Pancreas (tissue), 10 donors: ENCODE measurements at regions not wholly inside any gene's neighbourhood (a gene's known extent, or its start where the extent isn't known, plus 50 kb on each side); places are given as distances from the start of the nearest gene placed in this dataset.

Source experiments
- ATAC-seq, 4 donors: fragments of 200-7000 bp; cut with Tn5 transposase; one replicate each; pipeline versions ENCODE4 v1.8.0 to v1.9.1; 2020; ENCODE audit warnings: mild to moderate bottlenecking in 4 of 4, moderate library complexity in 4 of 4
- DNase-seq, 6 donors: peaks; one replicate each; pipeline ENCODE4 v3.0.0-alpha.2; 2020
- FAIRE-seq: peaks from 2 replicates; lab custom pipeline; 2012; peaks lifted over from hg19 to GRCh38; lab: Jason Lieb, UNC
- H3K27ac ChIP-seq, 4 donors: fragments of 200-600 bp; sonication (generic); 1 replicate in 3 of 4; 2 replicates in 1 of 4; pipeline versions ENCODE4 v1.5.0 to v1.8.0; 2020
- H3K27me3 ChIP-seq, 4 donors: fragments of 200-600 bp; one replicate each; pipeline ENCODE4 v1.8.0; 2021
- H3K36me3 ChIP-seq, 3 donors: fragments of 200-600 bp; sonication (generic) in 1 of 3; one replicate each; pipeline versions ENCODE4 v1.5.0 to v1.8.0; 2020 to 2021
- H3K4me1 ChIP-seq, 3 donors: fragments of 200-600 bp; one replicate each; pipeline ENCODE4 v1.8.0; 2021
- H3K4me3 ChIP-seq, 4 donors: fragments of 200-600 bp; sonication (generic) in 2 of 4; one replicate each; pipeline versions ENCODE4 v1.5.0 to v1.8.0; 2020 to 2021
- H3K9me3 ChIP-seq, 4 donors: fragments of 200-600 bp; one replicate each; pipeline ENCODE4 v1.8.0; 2021
- WGBS, 2 donors: extraction: QIAGEN DNeasy Blood & Tissue Kit; methylation state at CpG; one replicate each; pipeline ENCODE4 v1.1.7; 2013; 5-methylcytosine and 5-hydroxymethylcytosine counted together
- intact Hi-C, 3 donors: fragments of 100-400 bp; cut with DNase I; formaldehyde crosslinking; loops; one replicate each; pipeline versions ENCODE4 v1.11.1 to v1.14.2; 2022
- TF ChIP-seq, protein P1 (sequence below), 4 donors: fragments of 200-600 bp; sonication (generic) in 3 of 4; IDR thresholded peaks; one replicate each; pipeline versions ENCODE4 v1.5.0 to v1.8.0; 2021; ENCODE audit warnings: antibody characterized with exemption in 4 of 4
- donor health status: healthy with polysubstance abuse.
- donor health status: DM: no; HTN: no; CAD: no; lungs with moderate emphysema.
- donor health status: DM: no; HTN: no; CAD: no.
- donor health status: control.
- donor health status: control.
- donor health status: Bipolar disorder and iron deficiency.
- donor health status: DM: yes; HTN: yes; CAD: no.
- donor health status: DM: no; HTN: no; CAD: no.
- donor health status: DM: no; HTN: no; CAD: no.
- donor health status: DM: yes; HTN: yes; CAD: no.

DNA sequence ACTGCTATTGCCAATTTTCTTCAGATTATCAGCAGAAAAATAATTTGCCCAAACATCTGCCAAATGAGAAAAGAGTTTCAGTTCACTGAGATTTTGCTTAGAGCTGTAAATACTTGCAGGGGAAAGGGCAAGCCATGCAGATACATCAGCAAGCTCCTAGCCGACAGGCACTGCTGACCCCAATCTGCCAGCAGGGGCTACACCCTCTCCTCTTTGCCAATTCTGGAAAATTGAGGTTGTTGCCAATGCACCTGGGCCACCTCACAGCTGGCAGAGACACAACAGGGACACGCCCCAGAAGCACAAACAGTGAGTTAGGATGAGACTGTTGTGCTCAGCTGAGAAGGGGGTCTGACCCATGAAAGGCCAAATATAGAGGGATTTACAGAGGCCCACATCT, 129.5 kb upstream of the MYO3A start:
- no peak for DNase-seq
- no peak overlapping the region for H3K27ac ChIP-seq
- no peak for ATAC-seq
- no peaks in the 10 kb centered on the region for H3K9me3 ChIP-seq
- FAIRE-seq = no peak
- TF ChIP-seq, protein P1, sequence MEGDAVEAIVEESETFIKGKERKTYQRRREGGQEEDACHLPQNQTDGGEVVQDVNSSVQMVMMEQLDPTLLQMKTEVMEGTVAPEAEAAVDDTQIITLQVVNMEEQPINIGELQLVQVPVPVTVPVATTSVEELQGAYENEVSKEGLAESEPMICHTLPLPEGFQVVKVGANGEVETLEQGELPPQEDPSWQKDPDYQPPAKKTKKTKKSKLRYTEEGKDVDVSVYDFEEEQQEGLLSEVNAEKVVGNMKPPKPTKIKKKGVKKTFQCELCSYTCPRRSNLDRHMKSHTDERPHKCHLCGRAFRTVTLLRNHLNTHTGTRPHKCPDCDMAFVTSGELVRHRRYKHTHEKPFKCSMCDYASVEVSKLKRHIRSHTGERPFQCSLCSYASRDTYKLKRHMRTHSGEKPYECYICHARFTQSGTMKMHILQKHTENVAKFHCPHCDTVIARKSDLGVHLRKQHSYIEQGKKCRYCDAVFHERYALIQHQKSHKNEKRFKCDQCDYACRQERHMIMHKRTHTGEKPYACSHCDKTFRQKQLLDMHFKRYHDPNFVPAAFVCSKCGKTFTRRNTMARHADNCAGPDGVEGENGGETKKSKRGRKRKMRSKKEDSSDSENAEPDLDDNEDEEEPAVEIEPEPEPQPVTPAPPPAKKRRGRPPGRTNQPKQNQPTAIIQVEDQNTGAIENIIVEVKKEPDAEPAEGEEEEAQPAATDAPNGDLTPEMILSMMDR (IDR thresholded peaks at IDR 0.05) = no peak
- H3K4me1 ChIP-seq = no peaks in the 10 kb centered on the region
- H3K27me3 ChIP-seq = no peaks in the 10 kb centered on the region
- H3K36me3 ChIP-seq = no peaks in the 10 kb centered on the region
- 47 to 56% methylated on average over 2 of the region's 2 CpGs for whole genome bisulfite sequencing, 2 donors
- intact Hi-C loops = no loop called here
- no peak overlapping the region for H3K4me3 ChIP-seq

DNA sequence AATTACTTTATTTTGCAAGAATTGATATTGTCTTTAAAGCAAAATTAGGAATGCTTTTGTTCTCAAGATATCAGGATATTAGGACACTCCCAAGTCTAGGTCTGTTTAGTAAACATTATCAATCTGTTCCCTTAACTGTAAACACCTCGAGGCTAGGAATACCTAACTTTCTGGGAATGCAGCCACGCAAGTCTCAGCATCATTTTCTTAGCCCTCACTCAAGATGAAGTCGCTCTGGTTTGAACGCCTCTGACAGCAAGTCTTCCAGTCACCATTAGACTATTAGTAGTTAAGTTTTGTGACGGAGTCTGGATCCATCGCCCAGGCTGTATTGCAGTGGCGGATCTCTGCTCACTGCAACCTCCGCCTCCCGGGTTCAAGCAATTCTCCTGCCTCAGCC, 128.0 kb upstream of the MYO3A start:
- FAIRE-seq (no peak), ATAC-seq (no peak)

DNA sequence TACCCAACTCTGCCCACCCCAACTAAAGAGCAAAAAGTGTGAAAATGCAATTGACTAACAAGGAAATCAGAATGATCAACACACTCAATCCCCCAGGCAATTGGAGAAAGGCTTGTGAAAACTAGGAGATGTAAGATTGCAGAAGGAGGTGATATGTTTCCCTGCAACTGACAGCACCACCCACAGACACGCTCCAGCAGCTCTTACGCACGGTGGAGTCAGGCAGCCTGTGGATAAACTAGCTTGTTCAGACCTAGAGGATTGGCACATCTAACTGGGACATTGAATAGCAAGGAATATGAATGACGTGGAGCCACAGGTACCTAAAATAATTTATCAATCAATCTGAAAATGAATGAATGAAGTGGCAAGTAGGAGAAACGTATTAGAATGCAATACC, 125.7 kb upstream of the MYO3A start:
- DNase-seq (no peak), ATAC-seq (no peak), FAIRE-seq (no peak)
- Histone ChIP-seq H3K36me3 (no peaks in the 10 kb centered on the region), H3K27me3 (no peaks in the 10 kb centered on the region), H3K4me3 (no peak overlapping the region), H3K27ac (no peak overlapping the region), H3K9me3 (no peaks in the 10 kb centered on the region), H3K4me1 (no peaks in the 10 kb centered on the region)
- intact Hi-C loops = no loop called here
- 57 to 66% methylated on average over 5 of the region's 5 CpGs for WGBS, 2 donors
- TF ChIP-seq, protein P1 (IDR thresholded peaks at IDR 0.05) = no peak

More for the DNA sequence above, 128.0 kb upstream of the MYO3A start:
- intact Hi-C loops = no loop called here
- no peak overlapping the region for H3K27ac ChIP-seq
- WGBS, 2 donors = 72 to 81% methylated on average over 9 of the region's 9 CpGs
- H3K4me1 ChIP-seq = no peaks in the 10 kb centered on the region
- no peaks in the 10 kb centered on the region for H3K9me3 ChIP-seq
- TF ChIP-seq, protein P1 (IDR thresholded peaks at IDR 0.05) = no peak
- no peaks in the 10 kb centered on the region for H3K36me3 ChIP-seq
- no peaks in the 10 kb centered on the region for H3K27me3 ChIP-seq
- no peak for DNase-seq
- no peak overlapping the region for H3K4me3 ChIP-seq

DNA sequence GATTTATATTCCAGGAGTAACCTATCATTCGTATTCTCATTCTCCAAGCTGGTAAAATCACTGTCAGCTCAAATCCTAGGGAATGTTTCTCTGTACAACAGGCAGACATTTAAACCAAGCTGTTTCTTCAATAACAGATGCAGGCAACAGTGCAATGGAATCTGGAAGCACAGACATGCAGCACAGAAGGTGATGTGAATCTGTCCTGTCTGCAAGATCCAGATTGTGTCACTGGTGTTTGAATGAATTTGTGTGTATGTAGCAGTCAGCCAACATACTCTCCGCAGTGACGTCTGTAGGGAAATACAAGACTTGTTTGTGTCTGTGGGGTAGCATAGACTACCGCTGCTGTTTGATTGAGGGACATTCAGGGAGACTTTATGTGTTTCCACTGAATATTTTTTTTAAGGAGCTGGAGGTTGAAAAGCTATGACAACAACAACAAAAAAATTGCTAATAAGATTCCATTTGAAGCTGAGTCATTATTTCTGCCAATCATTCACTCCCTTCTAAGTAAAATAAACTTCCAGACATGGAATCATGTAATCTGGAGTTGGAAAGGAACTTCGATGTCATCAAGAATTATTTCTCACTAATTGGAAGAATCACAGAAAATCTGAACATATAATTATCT, 122.9 kb upstream of the MYO3A start:
- Histone ChIP-seq H3K4me1 (no peaks in the 10 kb centered on the region), H3K27ac (no peak overlapping the region), H3K9me3 (no peaks in the 10 kb centered on the region), H3K27me3 (no peaks in the 10 kb centered on the region), H3K4me3 (no peak overlapping the region), H3K36me3 (no peaks in the 10 kb centered on the region)
- FAIRE-seq (no peak), DNase-seq (no peak), ATAC-seq (no peak)
- TF ChIP-seq, protein P1 (IDR thresholded peaks at IDR 0.05) = no peak
- intact Hi-C loops = no loop called here
- 61 to 65% methylated on average over 5 of the region's 5 CpGs for WGBS, 2 donors

DNA sequence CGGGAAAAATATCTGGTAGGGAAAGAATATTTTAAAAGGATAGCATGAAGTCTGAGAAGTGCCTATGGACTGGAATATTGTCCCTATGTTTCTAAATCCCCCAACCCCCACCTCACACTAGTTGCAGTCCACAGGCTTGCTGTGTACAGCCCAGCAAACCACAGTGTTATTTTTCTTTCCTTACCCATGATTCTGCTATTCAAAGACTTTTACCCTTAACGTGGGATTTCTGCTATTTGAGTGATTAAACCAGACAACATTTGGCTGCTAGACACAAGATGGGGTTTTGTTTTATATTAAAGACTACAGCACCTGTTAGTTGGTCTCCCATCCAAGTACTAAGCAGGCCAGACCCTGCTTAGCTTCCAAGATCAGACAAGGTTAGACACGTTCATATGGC, 120.5 kb upstream of the MYO3A start:
- Histone ChIP-seq H3K9me3 (no peaks in the 10 kb centered on the region), H3K27me3 (no peaks in the 10 kb centered on the region), H3K36me3 (no peaks in the 10 kb centered on the region), H3K4me3 (no peak overlapping the region), H3K27ac (no peak overlapping the region), H3K4me1 (no peaks in the 10 kb centered on the region)
- intact Hi-C loops = no loop called here
- TF ChIP-seq, protein P1 (IDR thresholded peaks at IDR 0.05) = no peak
- no peak for DNase-seq
- 45 to 69% methylated on average over 3 of the region's 3 CpGs for WGBS, 2 donors
- no peak for FAIRE-seq
- ATAC-seq = no peak
